GM23338 (cell line): ENCODE measurements at regions not wholly inside any gene's neighbourhood (a gene's known extent, or its start where the extent isn't known, plus 50 kb on each side); places are given as distances from the start of the nearest gene placed in this dataset.

Source experiments
- EZH2 ChIP-seq: fragments of 200-600 bp; sonication (generic); IDR thresholded peaks from one replicate; pipeline ENCODE4 v1.8.0; 2017; ENCODE audit warnings: antibody characterized with exemption, mild to moderate bottlenecking, low read depth; ENCODE audit not compliant: unreplicated experiment
- NANOG ChIP-seq: IDR thresholded peaks from 2 replicates; pipeline ENCODE4 v1.6.1; 2016; ENCODE audit warnings: antibody characterized with exemption, borderline replicate concordance
- STAT1 ChIP-seq: IDR thresholded peaks from one replicate; pipeline ENCODE4 v1.6.1; 2016; ENCODE audit warnings: antibody characterized with exemption; ENCODE audit not compliant: unreplicated experiment
- ZNF331 ChIP-seq: fragments of 250-450 bp; sonication (Bioruptor Pico); IDR thresholded peaks from 2 replicates; pipeline ENCODE4 v1.5.0; 2020; ENCODE audit warnings: low read depth, mild to moderate bottlenecking, moderate library complexity
- TF ChIP-seq, protein P1 (sequence below): fragments of 250-450 bp; sonication (Bioruptor Pico); IDR thresholded peaks from 2 replicates; pipeline ENCODE4 v1.5.0; 2020; ENCODE audit warnings: mild to moderate bottlenecking, moderate library complexity
- TF ChIP-seq, protein P2 (sequence below), 2 experiments: fragments of 200-600 bp in 1 of 2; sonication (generic) in 1 of 2; conservative IDR thresholded peaks; 2 replicates each; pipeline versions ENCODE4 v1.5.1 to v1.6.1; 2016 to 2017; ENCODE audit warnings: antibody characterized with exemption in 2 of 2, low read depth in 2 of 2, mild to moderate bottlenecking in 2 of 2, moderate library complexity in 1 of 2
- TF ChIP-seq, protein P3 (sequence below): IDR thresholded peaks from 2 replicates; pipeline ENCODE4 v1.6.1; 2016; ENCODE audit warnings: antibody characterized with exemption

DNA sequence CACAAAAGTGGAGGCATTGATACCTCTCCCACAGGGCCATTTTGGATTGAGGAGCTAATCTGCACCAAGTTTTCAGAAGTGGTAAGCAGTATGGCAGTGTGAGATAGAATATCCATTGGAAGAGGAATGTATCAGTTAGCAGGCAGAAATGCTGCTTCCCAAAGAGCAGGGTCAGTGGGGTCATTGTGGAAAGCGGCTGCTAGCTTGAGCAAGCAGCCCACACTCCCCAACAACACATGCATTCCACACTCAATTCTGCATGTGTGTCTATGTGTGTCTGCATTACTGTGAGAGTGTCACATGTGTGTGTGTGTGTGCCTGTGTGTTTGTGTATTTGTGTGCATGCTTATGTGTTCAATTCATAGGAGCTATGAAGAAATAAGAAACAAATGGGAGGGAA lies 190.9 kb upstream of the FOXA2 start (continued):
- TF ChIP-seq, protein P1, sequence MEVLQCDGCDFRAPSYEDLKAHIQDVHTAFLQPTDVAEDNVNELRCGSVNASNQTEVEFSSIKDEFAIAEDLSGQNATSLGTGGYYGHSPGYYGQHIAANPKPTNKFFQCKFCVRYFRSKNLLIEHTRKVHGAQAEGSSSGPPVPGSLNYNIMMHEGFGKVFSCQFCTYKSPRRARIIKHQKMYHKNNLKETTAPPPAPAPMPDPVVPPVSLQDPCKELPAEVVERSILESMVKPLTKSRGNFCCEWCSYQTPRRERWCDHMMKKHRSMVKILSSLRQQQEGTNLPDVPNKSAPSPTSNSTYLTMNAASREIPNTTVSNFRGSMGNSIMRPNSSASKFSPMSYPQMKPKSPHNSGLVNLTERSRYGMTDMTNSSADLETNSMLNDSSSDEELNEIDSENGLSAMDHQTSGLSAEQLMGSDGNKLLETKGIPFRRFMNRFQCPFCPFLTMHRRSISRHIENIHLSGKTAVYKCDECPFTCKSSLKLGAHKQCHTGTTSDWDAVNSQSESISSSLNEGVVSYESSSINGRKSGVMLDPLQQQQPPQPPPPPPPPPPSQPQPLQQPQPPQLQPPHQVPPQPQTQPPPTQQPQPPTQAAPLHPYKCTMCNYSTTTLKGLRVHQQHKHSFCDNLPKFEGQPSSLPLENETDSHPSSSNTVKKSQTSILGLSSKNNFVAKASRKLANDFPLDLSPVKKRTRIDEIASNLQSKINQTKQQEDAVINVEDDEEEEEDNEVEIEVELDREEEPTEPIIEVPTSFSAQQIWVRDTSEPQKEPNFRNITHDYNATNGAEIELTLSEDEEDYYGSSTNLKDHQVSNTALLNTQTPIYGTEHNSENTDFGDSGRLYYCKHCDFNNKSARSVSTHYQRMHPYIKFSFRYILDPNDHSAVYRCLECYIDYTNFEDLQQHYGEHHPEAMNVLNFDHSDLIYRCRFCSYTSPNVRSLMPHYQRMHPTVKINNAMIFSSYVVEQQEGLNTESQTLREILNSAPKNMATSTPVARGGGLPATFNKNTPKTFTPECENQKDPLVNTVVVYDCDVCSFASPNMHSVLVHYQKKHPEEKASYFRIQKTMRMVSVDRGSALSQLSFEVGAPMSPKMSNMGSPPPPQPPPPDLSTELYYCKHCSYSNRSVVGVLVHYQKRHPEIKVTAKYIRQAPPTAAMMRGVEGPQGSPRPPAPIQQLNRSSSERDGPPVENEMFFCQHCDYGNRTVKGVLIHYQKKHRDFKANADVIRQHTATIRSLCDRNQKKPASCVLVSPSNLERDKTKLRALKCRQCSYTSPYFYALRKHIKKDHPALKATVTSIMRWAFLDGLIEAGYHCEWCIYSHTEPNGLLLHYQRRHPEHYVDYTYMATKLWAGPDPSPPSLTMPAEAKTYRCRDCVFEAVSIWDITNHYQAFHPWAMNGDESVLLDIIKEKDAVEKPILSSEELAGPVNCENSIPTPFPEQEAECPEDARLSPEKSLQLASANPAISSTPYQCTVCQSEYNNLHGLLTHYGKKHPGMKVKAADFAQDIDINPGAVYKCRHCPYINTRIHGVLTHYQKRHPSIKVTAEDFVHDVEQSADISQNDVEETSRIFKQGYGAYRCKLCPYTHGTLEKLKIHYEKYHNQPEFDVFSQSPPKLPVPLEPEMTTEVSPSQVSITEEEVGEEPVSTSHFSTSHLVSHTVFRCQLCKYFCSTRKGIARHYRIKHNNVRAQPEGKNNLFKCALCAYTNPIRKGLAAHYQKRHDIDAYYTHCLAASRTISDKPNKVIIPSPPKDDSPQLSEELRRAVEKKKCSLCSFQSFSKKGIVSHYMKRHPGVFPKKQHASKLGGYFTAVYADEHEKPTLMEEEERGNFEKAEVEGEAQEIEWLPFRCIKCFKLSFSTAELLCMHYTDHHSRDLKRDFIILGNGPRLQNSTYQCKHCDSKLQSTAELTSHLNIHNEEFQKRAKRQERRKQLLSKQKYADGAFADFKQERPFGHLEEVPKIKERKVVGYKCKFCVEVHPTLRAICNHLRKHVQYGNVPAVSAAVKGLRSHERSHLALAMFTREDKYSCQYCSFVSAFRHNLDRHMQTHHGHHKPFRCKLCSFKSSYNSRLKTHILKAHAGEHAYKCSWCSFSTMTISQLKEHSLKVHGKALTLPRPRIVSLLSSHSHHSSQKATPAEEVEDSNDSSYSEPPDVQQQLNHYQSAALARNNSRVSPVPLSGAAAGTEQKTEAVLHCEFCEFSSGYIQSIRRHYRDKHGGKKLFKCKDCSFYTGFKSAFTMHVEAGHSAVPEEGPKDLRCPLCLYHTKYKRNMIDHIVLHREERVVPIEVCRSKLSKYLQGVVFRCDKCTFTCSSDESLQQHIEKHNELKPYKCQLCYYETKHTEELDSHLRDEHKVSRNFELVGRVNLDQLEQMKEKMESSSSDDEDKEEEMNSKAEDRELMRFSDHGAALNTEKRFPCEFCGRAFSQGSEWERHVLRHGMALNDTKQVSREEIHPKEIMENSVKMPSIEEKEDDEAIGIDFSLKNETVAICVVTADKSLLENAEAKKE: no peak
- TF ChIP-seq EZH2: no peak
- TF ChIP-seq, protein P2, sequence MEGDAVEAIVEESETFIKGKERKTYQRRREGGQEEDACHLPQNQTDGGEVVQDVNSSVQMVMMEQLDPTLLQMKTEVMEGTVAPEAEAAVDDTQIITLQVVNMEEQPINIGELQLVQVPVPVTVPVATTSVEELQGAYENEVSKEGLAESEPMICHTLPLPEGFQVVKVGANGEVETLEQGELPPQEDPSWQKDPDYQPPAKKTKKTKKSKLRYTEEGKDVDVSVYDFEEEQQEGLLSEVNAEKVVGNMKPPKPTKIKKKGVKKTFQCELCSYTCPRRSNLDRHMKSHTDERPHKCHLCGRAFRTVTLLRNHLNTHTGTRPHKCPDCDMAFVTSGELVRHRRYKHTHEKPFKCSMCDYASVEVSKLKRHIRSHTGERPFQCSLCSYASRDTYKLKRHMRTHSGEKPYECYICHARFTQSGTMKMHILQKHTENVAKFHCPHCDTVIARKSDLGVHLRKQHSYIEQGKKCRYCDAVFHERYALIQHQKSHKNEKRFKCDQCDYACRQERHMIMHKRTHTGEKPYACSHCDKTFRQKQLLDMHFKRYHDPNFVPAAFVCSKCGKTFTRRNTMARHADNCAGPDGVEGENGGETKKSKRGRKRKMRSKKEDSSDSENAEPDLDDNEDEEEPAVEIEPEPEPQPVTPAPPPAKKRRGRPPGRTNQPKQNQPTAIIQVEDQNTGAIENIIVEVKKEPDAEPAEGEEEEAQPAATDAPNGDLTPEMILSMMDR (conservative IDR thresholded peaks at IDR 0.05; ENCODE audit: low read depth in 2 of 2): no peak
- TF ChIP-seq NANOG: no peak
- TF ChIP-seq, protein P3, sequence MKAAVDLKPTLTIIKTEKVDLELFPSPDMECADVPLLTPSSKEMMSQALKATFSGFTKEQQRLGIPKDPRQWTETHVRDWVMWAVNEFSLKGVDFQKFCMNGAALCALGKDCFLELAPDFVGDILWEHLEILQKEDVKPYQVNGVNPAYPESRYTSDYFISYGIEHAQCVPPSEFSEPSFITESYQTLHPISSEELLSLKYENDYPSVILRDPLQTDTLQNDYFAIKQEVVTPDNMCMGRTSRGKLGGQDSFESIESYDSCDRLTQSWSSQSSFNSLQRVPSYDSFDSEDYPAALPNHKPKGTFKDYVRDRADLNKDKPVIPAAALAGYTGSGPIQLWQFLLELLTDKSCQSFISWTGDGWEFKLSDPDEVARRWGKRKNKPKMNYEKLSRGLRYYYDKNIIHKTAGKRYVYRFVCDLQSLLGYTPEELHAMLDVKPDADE: no peak
- no peak for TF ChIP-seq STAT1
- TF ChIP-seq ZNF331 (CRISPR knock-in tag): no peak
